Liver (tissue), 8 donors: ENCODE measurements at regions not wholly inside any gene's neighbourhood (a gene's known extent, or its start where the extent isn't known, plus 50 kb on each side); places are given as distances from the start of the nearest gene placed in this dataset.

Experiments
- DNase-seq: peaks from one replicate; pipeline ENCODE4 v3.0.0-alpha.2; 2017; ENCODE audit warnings: low spot score
- H3K27ac ChIP-seq, 2 donors: one replicate each; pipeline ENCODE4 v1.7.0; 2013; ENCODE audit warnings: inconsistent platforms in 2 of 2, low read length in 2 of 2, control low read depth in 1 of 2, low read depth in 1 of 2, mild to moderate bottlenecking in 1 of 2
- H3K27me3 ChIP-seq, 4 donors: one replicate each; pipeline versions ENCODE4 v1.6.1 to v1.7.0; 2013; ENCODE audit warnings: low read length in 3 of 4, inconsistent platforms in 1 of 4, mild to moderate bottlenecking in 1 of 4, moderate library complexity in 1 of 4; ENCODE audit not compliant: control insufficient read depth in 4 of 4, insufficient read depth in 4 of 4
- H3K36me3 ChIP-seq, 4 donors: one replicate each; pipeline versions ENCODE4 v1.6.1 to v1.7.0; 2013; ENCODE audit warnings: low read length in 3 of 4, mild to moderate bottlenecking in 3 of 4, low read depth in 1 of 4, moderate library complexity in 1 of 4; ENCODE audit not compliant: control insufficient read depth in 4 of 4, insufficient read depth in 3 of 4
- H3K4me1 ChIP-seq, 4 donors: one replicate each; pipeline versions ENCODE4 v1.6.1 to v1.7.0; 2013; ENCODE audit warnings: low read length in 3 of 4, mild to moderate bottlenecking in 3 of 4, moderate library complexity in 1 of 4; ENCODE audit not compliant: control insufficient read depth in 4 of 4, insufficient read depth in 4 of 4
- H3K4me3 ChIP-seq, 3 donors: one replicate each; pipeline versions ENCODE4 v1.6.1 to v1.7.0; 2013; ENCODE audit warnings: low read length in 3 of 3, control low read depth in 1 of 3, low read depth in 1 of 3, mild to moderate bottlenecking in 1 of 3
- H3K9ac ChIP-seq, 2 donors: one replicate each; pipeline ENCODE4 v1.7.0; 2013; ENCODE audit warnings: low read length in 2 of 2, mild to moderate bottlenecking in 2 of 2, moderate library complexity in 2 of 2, control low read depth in 1 of 2, low read depth in 1 of 2
- H3K9me3 ChIP-seq, 4 donors: one replicate each; pipeline versions ENCODE4 v1.6.1 to v1.7.0; 2013; ENCODE audit warnings: low read length in 3 of 4; ENCODE audit not compliant: control insufficient read depth in 4 of 4
- EGR1 ChIP-seq, 2 donors: IDR thresholded peaks; 2 replicates each; pipeline ENCODE4 v1.6.1; 2016 to 2018; ENCODE audit warnings: antibody characterized with exemption in 2 of 2, low read depth in 2 of 2
- FOXA1 ChIP-seq: IDR thresholded peaks from 2 replicates; pipeline ENCODE4 v1.6.1; 2016; ENCODE audit warnings: antibody characterized with exemption
- FOXA2 ChIP-seq: IDR thresholded peaks from 2 replicates; pipeline ENCODE4 v1.6.1; 2016; ENCODE audit warnings: antibody characterized with exemption
- GABPA ChIP-seq, 2 donors: IDR thresholded peaks in 1 of 2; conservative IDR thresholded peaks in 1 of 2; 2 replicates each; pipeline ENCODE4 v1.6.1; 2016; ENCODE audit warnings: antibody characterized with exemption in 2 of 2, mild to moderate bottlenecking in 1 of 2, moderate library complexity in 1 of 2
- HNF4A ChIP-seq, 2 donors: conservative IDR thresholded peaks; 2 replicates each; pipeline ENCODE4 v1.6.1; 2016; ENCODE audit warnings: antibody characterized with exemption in 2 of 2, mild to moderate bottlenecking in 2 of 2
- HNF4G ChIP-seq: IDR thresholded peaks from 2 replicates; pipeline ENCODE4 v1.6.1; 2016; ENCODE audit warnings: antibody characterized with exemption
- NR2F2 ChIP-seq: IDR thresholded peaks from 2 replicates; pipeline ENCODE4 v1.6.1; 2016; ENCODE audit warnings: antibody characterized with exemption
- RAD21 ChIP-seq, 2 donors: IDR thresholded peaks; 2 replicates each; pipeline ENCODE4 v1.6.1; 2016; ENCODE audit warnings: antibody characterized with exemption in 2 of 2, mild to moderate bottlenecking in 2 of 2
- RXRA ChIP-seq, 2 donors: IDR thresholded peaks; 2 replicates each; pipeline ENCODE4 v1.6.1; 2017 to 2018; ENCODE audit warnings: antibody characterized with exemption in 2 of 2, mild to moderate bottlenecking in 1 of 2
- SP1 ChIP-seq: IDR thresholded peaks from 2 replicates; pipeline ENCODE4 v1.6.1; 2018; ENCODE audit warnings: antibody characterized with exemption, mild to moderate bottlenecking
- TAF1 ChIP-seq: conservative IDR thresholded peaks from 2 replicates; pipeline ENCODE4 v1.6.1; 2016; ENCODE audit warnings: antibody characterized with exemption, mild to moderate bottlenecking
- YY1 ChIP-seq: IDR thresholded peaks from 2 replicates; pipeline ENCODE4 v1.6.1; 2016; ENCODE audit warnings: antibody characterized with exemption, mild to moderate bottlenecking
- WGBS: extraction: QIAGEN DNeasy Blood & Tissue Kit; methylation state at CpG from one replicate; pipeline ENCODE4 v1.1.7; 2013; 5-methylcytosine and 5-hydroxymethylcytosine counted together
- TF ChIP-seq, protein P1 (sequence below): IDR thresholded peaks from 2 replicates; pipeline ENCODE4 v1.6.1; 2016; ENCODE audit warnings: antibody characterized with exemption
- TF ChIP-seq, protein P2 (sequence below): IDR thresholded peaks from 2 replicates; pipeline ENCODE4 v1.6.1; 2016; ENCODE audit warnings: antibody characterized with exemption
- TF ChIP-seq, protein P3 (sequence below): IDR thresholded peaks from 2 replicates; pipeline ENCODE4 v1.6.1; 2016; ENCODE audit warnings: antibody characterized with exemption, mild to moderate bottlenecking
- TF ChIP-seq, protein P4 (sequence below): IDR thresholded peaks from 2 replicates; pipeline ENCODE4 v1.6.1; 2016; ENCODE audit warnings: antibody characterized with exemption
- TF ChIP-seq, protein P5 (sequence below): fragments of 150-350 bp; IDR thresholded peaks from 2 replicates; pipeline ENCODE4 v1.5.1; 2017; ENCODE audit warnings: improper control_type of control experiment, low read depth, low read length; ENCODE audit not compliant: missing input control
- donor health status: healthy.
- donor health status: healthy.
- donor health status: healthy.
- donor health status: healthy.
- donor health status: healthy.

DNA sequence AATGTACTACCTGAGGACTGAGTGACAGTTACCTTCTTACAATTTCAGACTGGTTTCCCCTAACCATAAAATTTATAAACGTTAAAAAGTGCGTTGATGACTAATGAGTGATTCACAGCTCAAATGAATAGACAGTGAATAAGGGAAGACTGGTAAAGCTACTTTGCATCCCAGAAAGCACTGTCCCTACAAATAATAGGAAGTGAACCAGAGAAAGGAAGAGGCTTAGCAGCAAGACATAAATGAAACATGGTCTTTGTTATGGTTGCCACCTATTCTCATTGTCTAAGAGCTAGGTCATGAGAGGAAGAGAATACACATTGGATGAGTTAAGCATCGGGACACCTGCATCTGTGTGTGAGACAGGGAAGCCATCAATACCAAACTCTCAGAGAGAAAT, 849.2 kb downstream of the TAF11L14 start:
- Histone ChIP-seq H3K27ac (no peak overlapping the region), H3K4me3 (no peak overlapping the region), H3K9ac (no peak overlapping the region), H3K36me3 (no peaks in the 10 kb centered on the region), H3K4me1 (no peaks in the 10 kb centered on the region), H3K27me3 (peaks cover 0 to 2% (median 0%) of the 10 kb centered on the region in 4 donors), H3K9me3 (no peaks in the 10 kb centered on the region)
- DNase-seq = no peak
- TF ChIP-seq, protein P1, sequence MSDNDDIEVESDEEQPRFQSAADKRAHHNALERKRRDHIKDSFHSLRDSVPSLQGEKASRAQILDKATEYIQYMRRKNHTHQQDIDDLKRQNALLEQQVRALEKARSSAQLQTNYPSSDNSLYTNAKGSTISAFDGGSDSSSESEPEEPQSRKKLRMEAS = no peak
- TF ChIP-seq, protein P2, sequence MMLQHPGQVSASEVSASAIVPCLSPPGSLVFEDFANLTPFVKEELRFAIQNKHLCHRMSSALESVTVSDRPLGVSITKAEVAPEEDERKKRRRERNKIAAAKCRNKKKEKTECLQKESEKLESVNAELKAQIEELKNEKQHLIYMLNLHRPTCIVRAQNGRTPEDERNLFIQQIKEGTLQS = no peak
- TF ChIP-seq HNF4A (conservative IDR thresholded peaks at IDR 0.05) (no peak), FOXA2 (no peak), TAF1 (no peak), FOXA1 (no peak), SP1 (no peak), HNF4G (no peak), RXRA (IDR thresholded peaks at IDR 0.05) (no peak), NR2F2 (no peak), RAD21 (IDR thresholded peaks at IDR 0.05) (no peak), EGR1 (IDR thresholded peaks at IDR 0.05; ENCODE audit: low read depth in 2 of 2) (no peak), YY1 (no peak), GABPA (IDR thresholded peaks at IDR 0.05 in 1 of 2, conservative IDR thresholded peaks at IDR 0.05 in 1 of 2) (no peak)
- TF ChIP-seq, protein P3, sequence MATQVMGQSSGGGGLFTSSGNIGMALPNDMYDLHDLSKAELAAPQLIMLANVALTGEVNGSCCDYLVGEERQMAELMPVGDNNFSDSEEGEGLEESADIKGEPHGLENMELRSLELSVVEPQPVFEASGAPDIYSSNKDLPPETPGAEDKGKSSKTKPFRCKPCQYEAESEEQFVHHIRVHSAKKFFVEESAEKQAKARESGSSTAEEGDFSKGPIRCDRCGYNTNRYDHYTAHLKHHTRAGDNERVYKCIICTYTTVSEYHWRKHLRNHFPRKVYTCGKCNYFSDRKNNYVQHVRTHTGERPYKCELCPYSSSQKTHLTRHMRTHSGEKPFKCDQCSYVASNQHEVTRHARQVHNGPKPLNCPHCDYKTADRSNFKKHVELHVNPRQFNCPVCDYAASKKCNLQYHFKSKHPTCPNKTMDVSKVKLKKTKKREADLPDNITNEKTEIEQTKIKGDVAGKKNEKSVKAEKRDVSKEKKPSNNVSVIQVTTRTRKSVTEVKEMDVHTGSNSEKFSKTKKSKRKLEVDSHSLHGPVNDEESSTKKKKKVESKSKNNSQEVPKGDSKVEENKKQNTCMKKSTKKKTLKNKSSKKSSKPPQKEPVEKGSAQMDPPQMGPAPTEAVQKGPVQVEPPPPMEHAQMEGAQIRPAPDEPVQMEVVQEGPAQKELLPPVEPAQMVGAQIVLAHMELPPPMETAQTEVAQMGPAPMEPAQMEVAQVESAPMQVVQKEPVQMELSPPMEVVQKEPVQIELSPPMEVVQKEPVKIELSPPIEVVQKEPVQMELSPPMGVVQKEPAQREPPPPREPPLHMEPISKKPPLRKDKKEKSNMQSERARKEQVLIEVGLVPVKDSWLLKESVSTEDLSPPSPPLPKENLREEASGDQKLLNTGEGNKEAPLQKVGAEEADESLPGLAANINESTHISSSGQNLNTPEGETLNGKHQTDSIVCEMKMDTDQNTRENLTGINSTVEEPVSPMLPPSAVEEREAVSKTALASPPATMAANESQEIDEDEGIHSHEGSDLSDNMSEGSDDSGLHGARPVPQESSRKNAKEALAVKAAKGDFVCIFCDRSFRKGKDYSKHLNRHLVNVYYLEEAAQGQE = no peak
- TF ChIP-seq, protein P4, sequence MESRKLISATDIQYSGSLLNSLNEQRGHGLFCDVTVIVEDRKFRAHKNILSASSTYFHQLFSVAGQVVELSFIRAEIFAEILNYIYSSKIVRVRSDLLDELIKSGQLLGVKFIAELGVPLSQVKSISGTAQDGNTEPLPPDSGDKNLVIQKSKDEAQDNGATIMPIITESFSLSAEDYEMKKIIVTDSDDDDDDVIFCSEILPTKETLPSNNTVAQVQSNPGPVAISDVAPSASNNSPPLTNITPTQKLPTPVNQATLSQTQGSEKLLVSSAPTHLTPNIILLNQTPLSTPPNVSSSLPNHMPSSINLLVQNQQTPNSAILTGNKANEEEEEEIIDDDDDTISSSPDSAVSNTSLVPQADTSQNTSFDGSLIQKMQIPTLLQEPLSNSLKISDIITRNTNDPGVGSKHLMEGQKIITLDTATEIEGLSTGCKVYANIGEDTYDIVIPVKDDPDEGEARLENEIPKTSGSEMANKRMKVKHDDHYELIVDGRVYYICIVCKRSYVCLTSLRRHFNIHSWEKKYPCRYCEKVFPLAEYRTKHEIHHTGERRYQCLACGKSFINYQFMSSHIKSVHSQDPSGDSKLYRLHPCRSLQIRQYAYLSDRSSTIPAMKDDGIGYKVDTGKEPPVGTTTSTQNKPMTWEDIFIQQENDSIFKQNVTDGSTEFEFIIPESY = no peak
- TF ChIP-seq, protein P5, sequence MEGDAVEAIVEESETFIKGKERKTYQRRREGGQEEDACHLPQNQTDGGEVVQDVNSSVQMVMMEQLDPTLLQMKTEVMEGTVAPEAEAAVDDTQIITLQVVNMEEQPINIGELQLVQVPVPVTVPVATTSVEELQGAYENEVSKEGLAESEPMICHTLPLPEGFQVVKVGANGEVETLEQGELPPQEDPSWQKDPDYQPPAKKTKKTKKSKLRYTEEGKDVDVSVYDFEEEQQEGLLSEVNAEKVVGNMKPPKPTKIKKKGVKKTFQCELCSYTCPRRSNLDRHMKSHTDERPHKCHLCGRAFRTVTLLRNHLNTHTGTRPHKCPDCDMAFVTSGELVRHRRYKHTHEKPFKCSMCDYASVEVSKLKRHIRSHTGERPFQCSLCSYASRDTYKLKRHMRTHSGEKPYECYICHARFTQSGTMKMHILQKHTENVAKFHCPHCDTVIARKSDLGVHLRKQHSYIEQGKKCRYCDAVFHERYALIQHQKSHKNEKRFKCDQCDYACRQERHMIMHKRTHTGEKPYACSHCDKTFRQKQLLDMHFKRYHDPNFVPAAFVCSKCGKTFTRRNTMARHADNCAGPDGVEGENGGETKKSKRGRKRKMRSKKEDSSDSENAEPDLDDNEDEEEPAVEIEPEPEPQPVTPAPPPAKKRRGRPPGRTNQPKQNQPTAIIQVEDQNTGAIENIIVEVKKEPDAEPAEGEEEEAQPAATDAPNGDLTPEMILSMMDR = no peak
- WGBS = 52% methylated on average over 3 of the region's 3 CpGs
